Panc1 (cell line): ENCODE measurements at regions not wholly inside any gene's neighbourhood (a gene's known extent, or its start where the extent isn't known, plus 50 kb on each side); places are given as distances from the start of the nearest gene placed in this dataset.

ENCODE experiments used
- ATAC-seq: fragments of 200-7000 bp; cut with Tn5 transposase; 2 replicates; pipeline ENCODE4 v1.9.1; 2020; ENCODE audit warnings: mild to moderate bottlenecking, moderate library complexity
- BruUV-seq: library from RNA; stranded (reverse); fragments of 400-500 nt; replicated peaks from 2 replicates; lab custom pipeline; 2021; lab: Mats Ljungman, UMichigan
- CTCF ChIA-PET: fragments of 300-600 bp; sonication (Branson Sonifier 250); formaldehyde crosslinking; loops from one replicate; lab custom pipeline; 2022; ENCODE audit warnings: antibody characterized with exemption; lab: Charles Lee
- POLR2A ChIA-PET: fragments of 300-600 bp; sonication (Branson Sonifier 250); formaldehyde crosslinking; loops from one replicate; lab custom pipeline; 2022; ENCODE audit warnings: antibody characterized with exemption; lab: Charles Lee
- DNase-seq: peaks from one replicate; pipeline ENCODE4 v3.0.0-alpha.2; 2010; ENCODE audit warnings: low read depth, low spot score
- H3K27ac ChIP-seq: 2 replicates; pipeline ENCODE4 v1.5.1; 2011; ENCODE audit warnings: mild to moderate bottlenecking, low read length, inconsistent platforms
- H3K27me3 ChIP-seq: fragments of 200-500 bp; sonication (Bioruptor generic); 2 replicates; pipeline ENCODE4 v1.6.0; 2014; ENCODE audit warnings: low read length, inconsistent platforms; ENCODE audit not compliant: control insufficient read depth, insufficient read depth
- H3K36me3 ChIP-seq: fragments of 200-500 bp; sonication (Bioruptor generic); 2 replicates; pipeline ENCODE4 v1.5.1; 2014; ENCODE audit warnings: inconsistent platforms, mild to moderate bottlenecking, low read length, moderate library complexity; ENCODE audit not compliant: control insufficient read depth, insufficient read depth
- H3K4me1 ChIP-seq: 2 replicates; pipeline ENCODE4 v1.5.1; 2011; ENCODE audit warnings: inconsistent platforms, mild to moderate bottlenecking, low read length, moderate library complexity; ENCODE audit not compliant: control insufficient read depth, insufficient read depth
- H3K4me3 ChIP-seq, 2 experiments: 2 replicates each; pipeline ENCODE4 v1.5.1; 2011 to 2012; ENCODE audit warnings: low read depth in 2 of 2, low read length in 2 of 2, mild to moderate bottlenecking in 2 of 2, inconsistent platforms in 1 of 2, moderate library complexity in 1 of 2
- H3K9me3 ChIP-seq: fragments of 200-500 bp; sonication (Bioruptor generic); 2 replicates; pipeline ENCODE4 v1.5.1; 2014; ENCODE audit warnings: low read depth, mild to moderate bottlenecking, inconsistent platforms, low read length, moderate library complexity; ENCODE audit not compliant: control insufficient read depth, insufficient read depth
- CTCF ChIP-seq: fragments of 450-650 bp; IDR thresholded peaks from 2 replicates; pipeline ENCODE4 v1.5.1; 2017; ENCODE audit warnings: mild to moderate bottlenecking
- POLR2AphosphoS5 ChIP-seq: IDR thresholded peaks from 2 replicates; pipeline ENCODE4 v1.6.1; 2012; ENCODE audit warnings: mild to moderate bottlenecking, low read depth, low read length, moderate library complexity
- REST ChIP-seq, 2 experiments: IDR thresholded peaks; 2 replicates each; pipeline ENCODE4 v1.6.1; 2011 to 2012; ENCODE audit warnings: low read depth in 2 of 2, control low read depth in 1 of 2, low read length in 1 of 2, mild to moderate bottlenecking in 1 of 2, moderate library complexity in 1 of 2; ENCODE audit not compliant: insufficient read depth in 1 of 2
- SIN3A ChIP-seq: IDR thresholded peaks from 2 replicates; pipeline ENCODE4 v1.6.1; 2012; ENCODE audit warnings: low read depth, mild to moderate bottlenecking, low read length, moderate library complexity, borderline replicate concordance; ENCODE audit not compliant: insufficient read depth
- TCF7L2 ChIP-seq: IDR thresholded peaks from 2 replicates; pipeline ENCODE4 v1.6.1; 2011; ENCODE audit warnings: mild to moderate bottlenecking, low read depth, low read length, inconsistent platforms
- in situ Hi-C: cut with HindIII; loops from 2 replicates; pipeline ENCODE4 v1.10.0; 2016; ENCODE audit warnings: low sequenced_read_pairs, low pct_unique_long_range_greater_than_20kb
- intact Hi-C: fragments of 100-400 bp; cut with micrococcal nuclease; formaldehyde crosslinking; loops from one replicate; pipeline ENCODE4 v1.10.0; 2022; ENCODE audit not compliant: unreplicated experiment

- Histone ChIP-seq H3K4me3 (no peak overlapping the region), H3K4me1 (no peaks in the 10 kb centered on the region), H3K27me3 (no peaks in the 10 kb centered on the region), H3K9me3 (no peaks in the 10 kb centered on the region), H3K27ac (no peak overlapping the region), H3K36me3 (no peaks in the 10 kb centered on the region)
- no peak for ATAC-seq
- intact Hi-C loops (no loop called here), in situ Hi-C loops (no loop called here)
- BruUV-seq: no TSS peak
- ChIA-PET POLR2A (no interaction called here), CTCF (no interaction called here)
- no peak for DNase-seq
- TF ChIP-seq TCF7L2: no peak
Observed at GRCh38 chr2:75406131-75406581, 154.6 kb downstream of the EVA1A start.

GRCh38 chr2:75405000-75405399 lies 155.7 kb downstream of the EVA1A start:
- H3K9me3 ChIP-seq: no peaks in the 10 kb centered on the region
- BruUV-seq: no TSS peak
- no peak overlapping the region for H3K27ac ChIP-seq
- no peak for ATAC-seq
- POLR2A ChIA-PET: no interaction called here
- no peak for TF ChIP-seq REST (IDR thresholded peaks at IDR 0.05; ENCODE audit: insufficient read depth in 1 of 2, low read depth in 2 of 2, low read length in 1 of 2)
- TF ChIP-seq CTCF: no peak
- no peak for TF ChIP-seq SIN3A
- no peak for TF ChIP-seq POLR2AphosphoS5
- TF ChIP-seq TCF7L2: no peak
- intact Hi-C loops (loop anchor here (1.0 to 2.0 kb wide), 2 partner anchors 341 to 486 kb away; no protein-coding TSS in a partner anchor), in situ Hi-C loops (no loop called here)
- CTCF ChIA-PET: no interaction called here
- no peak for DNase-seq
- no peaks in the 10 kb centered on the region for H3K4me1 ChIP-seq
- H3K4me3 ChIP-seq: no peak overlapping the region
- no peaks in the 10 kb centered on the region for H3K36me3 ChIP-seq
- no peaks in the 10 kb centered on the region for H3K27me3 ChIP-seq

- TF ChIP-seq CTCF: peak; percentile 82
- TF ChIP-seq TCF7L2: no peak
- TF ChIP-seq SIN3A: no peak
- no peak for TF ChIP-seq REST (IDR thresholded peaks at IDR 0.05; ENCODE audit: insufficient read depth in 1 of 2, low read depth in 2 of 2, low read length in 1 of 2)
- TF ChIP-seq POLR2AphosphoS5: no peak
- no peak overlapping the region for H3K27ac ChIP-seq
- ChIA-PET POLR2A (no interaction called here), CTCF (no interaction called here)
- intact Hi-C loops (loop anchor here (1.0 to 2.0 kb wide), 2 partner anchors 340 to 485 kb away; no protein-coding TSS in a partner anchor), in situ Hi-C loops (no loop called here)
- BruUV-seq: no TSS peak
- ATAC-seq (peak; percentile 90), DNase-seq (peak; percentile 32)
- H3K36me3 ChIP-seq: no peaks in the 10 kb centered on the region
- no peaks in the 10 kb centered on the region for H3K9me3 ChIP-seq
- no peaks in the 10 kb centered on the region for H3K4me1 ChIP-seq
- H3K4me3 ChIP-seq: no peak overlapping the region
- no peaks in the 10 kb centered on the region for H3K27me3 ChIP-seq
Observed at GRCh38 chr2:75403991-75404428, 156.7 kb downstream of the EVA1A start.
